ENCODE measurements at regions not wholly inside any gene's neighbourhood (a gene's known extent, or its start where the extent isn't known, plus 50 kb on each side); places are given as distances from the start of the nearest gene placed in this dataset.

DNA sequence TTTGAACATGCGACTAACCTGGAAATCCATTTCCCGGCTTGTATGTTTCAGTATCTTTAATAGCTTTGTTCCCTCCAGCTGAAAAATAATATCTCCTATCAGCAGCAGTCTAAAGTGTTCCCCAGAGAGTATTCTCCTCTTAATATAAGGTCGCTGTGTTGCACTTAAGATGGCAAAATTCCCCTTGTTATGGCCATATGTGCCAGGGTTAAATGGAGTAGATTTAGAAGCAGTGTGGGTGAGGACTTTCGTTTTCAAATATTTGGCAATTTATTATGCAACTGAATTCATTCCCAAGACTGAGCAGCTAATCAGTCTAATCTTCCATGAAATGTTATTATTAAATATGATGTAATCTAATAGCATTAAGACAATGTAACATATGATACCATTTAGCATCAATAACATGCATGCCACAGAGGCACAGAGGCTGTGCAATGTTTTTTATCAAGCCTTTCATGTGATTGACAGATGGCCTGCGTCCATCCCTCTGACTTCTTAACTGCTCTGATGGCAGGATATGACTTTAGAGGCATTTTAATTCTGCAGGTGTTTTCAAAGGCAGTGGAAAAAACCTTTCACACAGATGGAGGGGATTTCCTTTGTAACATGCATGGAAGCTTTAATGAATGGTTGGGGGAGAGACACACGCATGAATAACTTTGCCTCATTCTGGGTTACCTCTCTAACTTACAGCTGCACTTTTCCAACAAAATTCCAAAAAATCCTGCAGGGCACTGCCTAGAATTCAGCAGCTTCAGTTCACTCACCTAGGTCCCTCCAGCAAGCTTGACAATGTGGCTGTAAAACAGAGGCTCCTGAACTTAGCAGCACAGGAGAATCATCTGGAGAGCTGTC, 55.1 kb upstream of the ZPBP start:
- no peak overlapping the region for H3K27ac ChIP-seq (ENCODE audit: low read length)
- no peaks in the 10 kb centered on the region for H3K9me3 ChIP-seq (ENCODE audit: control insufficient read depth, insufficient read depth, low read depth, low read length)
- ChIA-PET CTCF (interaction anchor here (0.6 kb wide), 1 partner anchor 9 kb away, joined by 5 read pairs; no protein-coding TSS in a partner anchor), POLR2A (no interaction called here)
- in situ Hi-C loops (cut with HindIII; ENCODE audit: low pct_unique_long_range_greater_than_20kb, low sequenced_read_pairs) = no loop called here
- no peak overlapping the region for H3K4me3 ChIP-seq (ENCODE audit: low read depth in 2 of 2, low read length in 2 of 2)
- no peaks in the 10 kb centered on the region; the same call in 1 of the 2 replicates for H3K27me3 ChIP-seq (ENCODE audit: control insufficient read depth, insufficient read depth, low read length)
- BruUV-seq (replicated peaks) = no TSS peak
- TF ChIP-seq, protein P1, sequence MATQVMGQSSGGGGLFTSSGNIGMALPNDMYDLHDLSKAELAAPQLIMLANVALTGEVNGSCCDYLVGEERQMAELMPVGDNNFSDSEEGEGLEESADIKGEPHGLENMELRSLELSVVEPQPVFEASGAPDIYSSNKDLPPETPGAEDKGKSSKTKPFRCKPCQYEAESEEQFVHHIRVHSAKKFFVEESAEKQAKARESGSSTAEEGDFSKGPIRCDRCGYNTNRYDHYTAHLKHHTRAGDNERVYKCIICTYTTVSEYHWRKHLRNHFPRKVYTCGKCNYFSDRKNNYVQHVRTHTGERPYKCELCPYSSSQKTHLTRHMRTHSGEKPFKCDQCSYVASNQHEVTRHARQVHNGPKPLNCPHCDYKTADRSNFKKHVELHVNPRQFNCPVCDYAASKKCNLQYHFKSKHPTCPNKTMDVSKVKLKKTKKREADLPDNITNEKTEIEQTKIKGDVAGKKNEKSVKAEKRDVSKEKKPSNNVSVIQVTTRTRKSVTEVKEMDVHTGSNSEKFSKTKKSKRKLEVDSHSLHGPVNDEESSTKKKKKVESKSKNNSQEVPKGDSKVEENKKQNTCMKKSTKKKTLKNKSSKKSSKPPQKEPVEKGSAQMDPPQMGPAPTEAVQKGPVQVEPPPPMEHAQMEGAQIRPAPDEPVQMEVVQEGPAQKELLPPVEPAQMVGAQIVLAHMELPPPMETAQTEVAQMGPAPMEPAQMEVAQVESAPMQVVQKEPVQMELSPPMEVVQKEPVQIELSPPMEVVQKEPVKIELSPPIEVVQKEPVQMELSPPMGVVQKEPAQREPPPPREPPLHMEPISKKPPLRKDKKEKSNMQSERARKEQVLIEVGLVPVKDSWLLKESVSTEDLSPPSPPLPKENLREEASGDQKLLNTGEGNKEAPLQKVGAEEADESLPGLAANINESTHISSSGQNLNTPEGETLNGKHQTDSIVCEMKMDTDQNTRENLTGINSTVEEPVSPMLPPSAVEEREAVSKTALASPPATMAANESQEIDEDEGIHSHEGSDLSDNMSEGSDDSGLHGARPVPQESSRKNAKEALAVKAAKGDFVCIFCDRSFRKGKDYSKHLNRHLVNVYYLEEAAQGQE (IDR thresholded peaks at IDR 0.05; ENCODE audit: insufficient read depth in 1 of 2, low read depth in 2 of 2, low read length in 1 of 2) = no peak
- TF ChIP-seq TCF7L2 (IDR thresholded peaks at IDR 0.05; ENCODE audit: low read depth, low read length) = no peak
- no peak for TF ChIP-seq POLR2AphosphoS5 (IDR thresholded peaks at IDR 0.05; ENCODE audit: low read depth, low read length)
- no peak for TF ChIP-seq SIN3A (IDR thresholded peaks at IDR 0.05; ENCODE audit: borderline replicate concordance, insufficient read depth, low read depth, low read length)
- TF ChIP-seq, protein P2, sequence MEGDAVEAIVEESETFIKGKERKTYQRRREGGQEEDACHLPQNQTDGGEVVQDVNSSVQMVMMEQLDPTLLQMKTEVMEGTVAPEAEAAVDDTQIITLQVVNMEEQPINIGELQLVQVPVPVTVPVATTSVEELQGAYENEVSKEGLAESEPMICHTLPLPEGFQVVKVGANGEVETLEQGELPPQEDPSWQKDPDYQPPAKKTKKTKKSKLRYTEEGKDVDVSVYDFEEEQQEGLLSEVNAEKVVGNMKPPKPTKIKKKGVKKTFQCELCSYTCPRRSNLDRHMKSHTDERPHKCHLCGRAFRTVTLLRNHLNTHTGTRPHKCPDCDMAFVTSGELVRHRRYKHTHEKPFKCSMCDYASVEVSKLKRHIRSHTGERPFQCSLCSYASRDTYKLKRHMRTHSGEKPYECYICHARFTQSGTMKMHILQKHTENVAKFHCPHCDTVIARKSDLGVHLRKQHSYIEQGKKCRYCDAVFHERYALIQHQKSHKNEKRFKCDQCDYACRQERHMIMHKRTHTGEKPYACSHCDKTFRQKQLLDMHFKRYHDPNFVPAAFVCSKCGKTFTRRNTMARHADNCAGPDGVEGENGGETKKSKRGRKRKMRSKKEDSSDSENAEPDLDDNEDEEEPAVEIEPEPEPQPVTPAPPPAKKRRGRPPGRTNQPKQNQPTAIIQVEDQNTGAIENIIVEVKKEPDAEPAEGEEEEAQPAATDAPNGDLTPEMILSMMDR (IDR thresholded peaks at IDR 0.05) = no peak
- no peaks in the 10 kb centered on the region for H3K4me1 ChIP-seq (ENCODE audit: control insufficient read depth, insufficient read depth, low read length)
- ATAC-seq (no peak), DNase-seq (ENCODE audit: low read depth, low spot score) (no peak)
- intact Hi-C loops (cut with micrococcal nuclease; ENCODE audit: unreplicated experiment) = no loop called here
- H3K36me3 ChIP-seq (ENCODE audit: control insufficient read depth, insufficient read depth, low read length) = no peaks in the 10 kb centered on the region

DNA sequence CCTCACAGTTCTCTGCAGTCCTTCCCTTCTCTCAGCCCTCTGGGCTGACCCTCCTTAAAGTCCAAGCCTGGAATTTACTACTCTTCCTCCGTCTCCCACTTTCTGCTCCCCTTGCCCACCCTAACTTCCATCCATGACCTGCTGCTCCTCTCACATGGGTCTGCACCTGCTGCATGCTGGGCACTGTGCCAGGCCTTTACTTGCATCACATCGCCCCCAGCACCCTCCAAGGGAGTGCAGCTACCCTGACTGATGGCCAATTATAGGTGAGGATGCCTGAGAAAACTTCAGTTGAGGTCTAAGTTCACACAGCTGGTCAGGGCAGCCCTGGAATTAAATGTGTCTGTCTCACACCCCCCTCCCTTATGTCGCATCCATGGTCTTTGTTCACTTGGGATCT, 53.6 kb upstream of the ZPBP start:
- no peak for DNase-seq (ENCODE audit: low read depth, low spot score)
- in situ Hi-C loops (cut with HindIII; ENCODE audit: low pct_unique_long_range_greater_than_20kb, low sequenced_read_pairs) (no loop called here), intact Hi-C loops (cut with micrococcal nuclease; ENCODE audit: unreplicated experiment) (no loop called here)
- Histone ChIP-seq H3K4me1 (ENCODE audit: control insufficient read depth, insufficient read depth, low read length) (no peaks in the 10 kb centered on the region), H3K27ac (ENCODE audit: low read length) (no peak overlapping the region), H3K4me3 (ENCODE audit: low read depth in 2 of 2, low read length in 2 of 2) (no peak overlapping the region), H3K36me3 (ENCODE audit: control insufficient read depth, insufficient read depth, low read length) (no peaks in the 10 kb centered on the region), H3K27me3 (ENCODE audit: control insufficient read depth, insufficient read depth, low read length) (no peaks in the 10 kb centered on the region), H3K9me3 (ENCODE audit: control insufficient read depth, insufficient read depth, low read depth, low read length) (no peaks in the 10 kb centered on the region)
- ChIA-PET POLR2A (no interaction called here), CTCF (no interaction called here)
- BruUV-seq (replicated peaks) = no TSS peak
- TF ChIP-seq POLR2AphosphoS5 (IDR thresholded peaks at IDR 0.05; ENCODE audit: low read depth, low read length) (no peak), TCF7L2 (IDR thresholded peaks at IDR 0.05; ENCODE audit: low read depth, low read length) (no peak), SIN3A (IDR thresholded peaks at IDR 0.05; ENCODE audit: borderline replicate concordance, insufficient read depth, low read depth, low read length) (no peak)
- TF ChIP-seq, protein P1 (IDR thresholded peaks at IDR 0.05; ENCODE audit: insufficient read depth in 1 of 2, low read depth in 2 of 2, low read length in 1 of 2) = no peak
- TF ChIP-seq, protein P2 (IDR thresholded peaks at IDR 0.05) = no peak
- no peak for ATAC-seq
